ENCODE measurements at regions not wholly inside any gene's neighbourhood (a gene's known extent, or its start where the extent isn't known, plus 50 kb on each side); places are given as distances from the start of the nearest gene placed in this dataset.

GRCh38 chr21:16500271-16500670, 770.5 kb downstream of the USP25 start:
- TF ChIP-seq CTCF (IDR thresholded peaks at IDR 0.05), result no peak
- no peak for TF ChIP-seq POLR2A (IDR thresholded peaks at IDR 0.05)

All from heart left ventricle (tissue), 13 donors.